ENCODE measurements at regions not wholly inside any gene's neighbourhood (a gene's known extent, or its start where the extent isn't known, plus 50 kb on each side); places are given as distances from the start of the nearest gene placed in this dataset.
A peak's percentile ranks its signal among the peaks of the same experiment; 100 is the strongest.

GRCh38 chr9:33677506-33677809 is 117.9 kb upstream of the PRSS3 start:
- Mint-ChIP-seq H3K4me3 (ENCODE audit: low read depth) (peak overlapping the region; percentile 88), H3K27me3 (peaks cover 33% of the 10 kb centered on the region), H3K4me1 (ENCODE audit: low read depth) (no peaks in the 10 kb centered on the region), H3K36me3 (ENCODE audit: insufficient read depth) (no peaks in the 10 kb centered on the region), H3K27ac (peak overlapping the region; percentile 91), H3K9me3 (ENCODE audit: low read depth) (peaks cover 2% of the 10 kb centered on the region)
- DNase-seq (ENCODE audit: low spot score, unreplicated experiment) = no peak
- TF ChIP-seq CTCF (IDR thresholded peaks at IDR 0.05; ENCODE audit: unreplicated experiment) = no peak

- Mint-ChIP-seq H3K9me3 (ENCODE audit: low read depth) (no peaks in the 10 kb centered on the region), H3K4me3 (ENCODE audit: low read depth) (peak overlapping the region; percentile 88), H3K4me1 (ENCODE audit: low read depth) (no peaks in the 10 kb centered on the region), H3K27me3 (peaks cover 34% of the 10 kb centered on the region), H3K36me3 (ENCODE audit: insufficient read depth) (no peaks in the 10 kb centered on the region), H3K27ac (no peak overlapping the region)
- no peak for TF ChIP-seq CTCF (IDR thresholded peaks at IDR 0.05; ENCODE audit: unreplicated experiment)
- DNase-seq (ENCODE audit: low spot score, unreplicated experiment) = no peak
These were observed 117.4 kb upstream of the PRSS3 start for GRCh38 chr9:33677961-33678360.

GRCh38 chr9:33682551-33682950 is 112.8 kb upstream of the PRSS3 start:
- Mint-ChIP-seq H3K4me1 (ENCODE audit: low read depth) (no peaks in the 10 kb centered on the region), H3K4me3 (ENCODE audit: low read depth) (no peak overlapping the region), H3K27ac (no peak overlapping the region), H3K27me3 (peaks cover 17% of the 10 kb centered on the region), H3K36me3 (ENCODE audit: insufficient read depth) (no peaks in the 10 kb centered on the region), H3K9me3 (ENCODE audit: low read depth) (no peaks in the 10 kb centered on the region)
- no peak for DNase-seq (ENCODE audit: low spot score, unreplicated experiment)
- TF ChIP-seq CTCF (IDR thresholded peaks at IDR 0.05; ENCODE audit: unreplicated experiment) = no peak

GRCh38 chr9:33684831-33685230 is 110.5 kb upstream of the PRSS3 start:
- no peaks in the 10 kb centered on the region for H3K4me1 Mint-ChIP-seq (ENCODE audit: low read depth)
- H3K27ac Mint-ChIP-seq = no peak overlapping the region
- H3K27me3 Mint-ChIP-seq = peaks cover 8% of the 10 kb centered on the region
- no peaks in the 10 kb centered on the region for H3K36me3 Mint-ChIP-seq (ENCODE audit: insufficient read depth)
- no peak for TF ChIP-seq CTCF (IDR thresholded peaks at IDR 0.05; ENCODE audit: unreplicated experiment)
- no peaks in the 10 kb centered on the region for H3K9me3 Mint-ChIP-seq (ENCODE audit: low read depth)
- no peak overlapping the region for H3K4me3 Mint-ChIP-seq (ENCODE audit: low read depth)
- DNase-seq (ENCODE audit: low spot score, unreplicated experiment) = no peak

- H3K27ac Mint-ChIP-seq = no peak overlapping the region
- peaks cover 8% of the 10 kb centered on the region for H3K27me3 Mint-ChIP-seq
- TF ChIP-seq CTCF (IDR thresholded peaks at IDR 0.05; ENCODE audit: unreplicated experiment) = no peak
- no peaks in the 10 kb centered on the region for H3K4me1 Mint-ChIP-seq (ENCODE audit: low read depth)
- no peak overlapping the region for H3K4me3 Mint-ChIP-seq (ENCODE audit: low read depth)
- H3K9me3 Mint-ChIP-seq (ENCODE audit: low read depth) = no peaks in the 10 kb centered on the region
- no peak for DNase-seq (ENCODE audit: low spot score, unreplicated experiment)
- no peaks in the 10 kb centered on the region for H3K36me3 Mint-ChIP-seq (ENCODE audit: insufficient read depth)
These were observed 108.4 kb upstream of the PRSS3 start for GRCh38 chr9:33686942-33687341.

Data from progenitor cell of endocrine pancreas (in vitro differentiated cells).